ENCODE measurements at regions not wholly inside any gene's neighbourhood (a gene's known extent, or its start where the extent isn't known, plus 50 kb on each side); places are given as distances from the start of the nearest gene placed in this dataset.

- no peak overlapping the region for H3K4me3 ChIP-seq (ENCODE audit: low read depth, low read length)
- FAIRE-seq = no peak
- DNase-seq (ENCODE audit: low read depth) = peak; percentile 75
- no peaks in the 10 kb centered on the region for H3K36me3 ChIP-seq (ENCODE audit: control insufficient read depth, insufficient read depth, low read length)
- H3K27me3 ChIP-seq (ENCODE audit: control insufficient read depth, insufficient read depth, low read length) = no peaks in the 10 kb centered on the region
- no peak for TF ChIP-seq CTCF (IDR thresholded peaks at IDR 0.05; ENCODE audit: insufficient read depth, low read length, severe bottlenecking)
Observed at GRCh38 chr6:56297022-56297989, 49.9 kb upstream of the COL21A1 start.
